Heart right ventricle (tissue), 16 donors: ENCODE measurements at regions not wholly inside any gene's neighbourhood (a gene's known extent, or its start where the extent isn't known, plus 50 kb on each side); places are given as distances from the start of the nearest gene placed in this dataset.

Experiments
- ATAC-seq, 8 donors: fragments of 200-7000 bp; cut with Tn5 transposase; one replicate each; pipeline ENCODE4 v1.9.1; 2020; ENCODE audit warnings: mild to moderate bottlenecking in 8 of 8, moderate library complexity in 8 of 8, moderate number of reproducible peaks in 1 of 8
- DNase-seq, 2 donors: peaks; one replicate each; pipeline ENCODE4 v3.0.0-alpha.2; 2020
- H3K27ac ChIP-seq, 10 donors: fragments of 200-600 bp; sonication (generic) in 2 of 10; one replicate each; pipeline versions ENCODE4 v1.5.0 to v1.8.0; 2020 to 2022; ENCODE audit warnings: mild to moderate bottlenecking in 3 of 10
- H3K27me3 ChIP-seq, 7 donors: fragments of 200-600 bp; one replicate each; pipeline ENCODE4 v1.8.0; 2021 to 2022; ENCODE audit warnings: mild to moderate bottlenecking in 2 of 7
- H3K36me3 ChIP-seq, 9 donors: fragments of 200-600 bp; sonication (generic) in 1 of 9; one replicate each; pipeline versions ENCODE4 v1.5.0 to v1.8.0; 2020 to 2022; ENCODE audit warnings: mild to moderate bottlenecking in 2 of 9
- H3K4me1 ChIP-seq, 9 donors: fragments of 200-600 bp; sonication (generic) in 1 of 9; one replicate each; pipeline versions ENCODE4 v1.5.0 to v1.8.0; 2020 to 2022; ENCODE audit warnings: mild to moderate bottlenecking in 4 of 9
- H3K4me3 ChIP-seq, 10 donors: fragments of 200-600 bp; sonication (generic) in 2 of 10; one replicate each; pipeline versions ENCODE4 v1.5.0 to v1.8.0; 2020 to 2022; ENCODE audit warnings: mild to moderate bottlenecking in 7 of 10, moderate library complexity in 2 of 10
- H3K9me3 ChIP-seq, 11 donors: fragments of 200-600 bp in 10 of 11; sonication (generic) in 2 of 11; one replicate each; pipeline versions ENCODE4 v1.5.0 to v1.8.0; 2013 to 2022; ENCODE audit warnings: mild to moderate bottlenecking in 2 of 11, control low read depth in 1 of 11, moderate library complexity in 1 of 11
- CTCF ChIP-seq, 9 donors: fragments of 200-600 bp; sonication (generic) in 2 of 9; IDR thresholded peaks; one replicate each; pipeline versions ENCODE4 v1.5.0 to v1.8.0; 2021 to 2022; ENCODE audit warnings: antibody characterized with exemption in 9 of 9, mild to moderate bottlenecking in 5 of 9, moderate library complexity in 1 of 9
- WGBS, 2 donors: extraction: QIAGEN DNeasy Blood & Tissue Kit; methylation state at CpG; one replicate each; pipeline ENCODE4 v1.1.7; 2013; ENCODE audit warnings: inconsistent platforms in 1 of 2; 5-methylcytosine and 5-hydroxymethylcytosine counted together
- intact Hi-C, 10 donors: fragments of 100-400 bp; cut with DNase I; formaldehyde crosslinking; loops; one replicate each; pipeline versions ENCODE4 v1.11.1 to v1.14.2; 2022
- donor health status: Arrhythmogenic right ventricular cardiomyopathy.
- donor health status: ischemic (EF 13 %, LVEDD 7.1; RV severe dilation, severe dysfunction).
- donor health status: healthy with polysubstance abuse.
- donor health status: DM: no; HTN: yes; CAD: no.
- donor health status: DM: no; HTN: no; CAD: no.
- donor health status: ischemic (EF 25% LVEDD 6.9; RV normal size, moderate dysfunction).
- donor health status: ischemic (EF 25% LVEDD 5.7; RV mildly dilated, moderate dysfunction).
- donor health status: healthy.
- donor health status: DM: yes; HTN: yes; CAD: no.
- donor health status: Ischemic cardiomyopathy.
- donor health status: ischemic (EF 35%, LVEDD 5.7; RV mildly dilated, moderate dysfunction).
- donor health status: nonischemic (EF 11% LVEDD 7.7; RV severe dilation, severe dysfunction).
- donor health status: DM: yes; HTN: yes; CAD: no.
- donor health status: PGD.
- donor health status: ischemic (EF 29% LVEDD 5.4; RV normal size, mild dysfunction).
- donor health status: nonischemic (EF 23%, LVEDD 6.1; RV moderate dilation, normal function).

GRCh38 chr18:29780816-29781215 is 1261.7 kb downstream of the DSC3 start:
- no peaks in the 10 kb centered on the region for H3K36me3 ChIP-seq
- ATAC-seq (no peak), DNase-seq (no peak)
- H3K27ac ChIP-seq, result no peak overlapping the region
- H3K4me3 ChIP-seq, result no peak overlapping the region
- WGBS, 2 donors, result 69 to 83% methylated on average over 1 of the region's 1 CpG
- peaks cover 0 to 8% (median 0%) of the 10 kb centered on the region in 11 donors for H3K9me3 ChIP-seq
- no peak for TF ChIP-seq CTCF (IDR thresholded peaks at IDR 0.05)
- no peaks in the 10 kb centered on the region for H3K4me1 ChIP-seq
- intact Hi-C loops, result no loop called here
- H3K27me3 ChIP-seq, result no peaks in the 10 kb centered on the region

- no peak overlapping the region for H3K27ac ChIP-seq
- H3K36me3 ChIP-seq, result no peaks in the 10 kb centered on the region
- intact Hi-C loops, result no loop called here
- no peak for DNase-seq
- H3K27me3 ChIP-seq, result no peaks in the 10 kb centered on the region
- no peak overlapping the region for H3K4me3 ChIP-seq
- no peaks in the 10 kb centered on the region for H3K4me1 ChIP-seq
- ATAC-seq, result no peak
- 74 to 80% methylated on average over 1 of the region's 1 CpG for WGBS, 2 donors
- TF ChIP-seq CTCF (IDR thresholded peaks at IDR 0.05), result no peak
- H3K9me3 ChIP-seq, result peaks cover 0 to 8% (median 0%) of the 10 kb centered on the region in 11 donors
Observed at GRCh38 chr18:29779096-29779495, 1263.4 kb downstream of the DSC3 start.

GRCh38 chr18:29753379-29753778 is 1289.2 kb downstream of the DSC3 start:
- intact Hi-C loops, result no loop called here
- H3K27ac ChIP-seq, result no peak overlapping the region
- no peaks in the 10 kb centered on the region for H3K36me3 ChIP-seq
- WGBS, 2 donors, result 84 to 85% methylated on average over 4 of the region's 4 CpGs
- DNase-seq, result no peak
- no peaks in the 10 kb centered on the region for H3K9me3 ChIP-seq
- no peaks in the 10 kb centered on the region for H3K4me1 ChIP-seq
- TF ChIP-seq CTCF (IDR thresholded peaks at IDR 0.05), result no peak
- H3K4me3 ChIP-seq, result no peak overlapping the region
- no peak for ATAC-seq
- H3K27me3 ChIP-seq, result no peaks in the 10 kb centered on the region

- Histone ChIP-seq H3K36me3 (no peaks in the 10 kb centered on the region), H3K27me3 (no peaks in the 10 kb centered on the region), H3K4me3 (no peak overlapping the region), H3K4me1 (no peaks in the 10 kb centered on the region), H3K9me3 (no peaks in the 10 kb centered on the region), H3K27ac (no peak overlapping the region)
- DNase-seq (no peak), ATAC-seq (no peak)
- intact Hi-C loops, result no loop called here
- TF ChIP-seq CTCF (IDR thresholded peaks at IDR 0.05), result no peak
- 81 to 89% methylated on average over 1 of the region's 1 CpG for WGBS, 2 donors
Observed at GRCh38 chr18:29749704-29750103, 1292.8 kb downstream of the DSC3 start.

- intact Hi-C loops, result no loop called here
- no peak for TF ChIP-seq CTCF (IDR thresholded peaks at IDR 0.05)
- DNase-seq, result no peak
- Histone ChIP-seq H3K9me3 (peaks cover 0 to 3% (median 0%) of the 10 kb centered on the region in 11 donors), H3K4me1 (no peaks in the 10 kb centered on the region), H3K27ac (no peak overlapping the region), H3K36me3 (no peaks in the 10 kb centered on the region), H3K27me3 (no peaks in the 10 kb centered on the region), H3K4me3 (no peak overlapping the region)
- no peak for ATAC-seq
- WGBS, 2 donors, result 86 to 88% methylated on average over 1 of the region's 1 CpG
Observed at GRCh38 chr18:29741461-29741860, 1301.1 kb downstream of the DSC3 start.
